PC-3 (cell line): ENCODE measurements at regions not wholly inside any gene's neighbourhood (a gene's known extent, or its start where the extent isn't known, plus 50 kb on each side); places are given as distances from the start of the nearest gene placed in this dataset.

ENCODE experiments used
- ATAC-seq: fragments of 200-7000 bp; cut with Tn5 transposase; 2 replicates; pipeline ENCODE4 v1.9.1; 2020; ENCODE audit warnings: mild to moderate bottlenecking, moderate library complexity
- BruUV-seq: library from RNA; stranded (reverse); fragments of 400-500 nt; replicated peaks from 2 replicates; lab custom pipeline; 2021; lab: Mats Ljungman, UMichigan
- CTCF ChIA-PET: fragments of 300-600 bp; sonication (Branson Sonifier 250); formaldehyde crosslinking; loops from one replicate; lab custom pipeline; 2022; ENCODE audit warnings: antibody characterized with exemption; lab: Charles Lee
- POLR2A ChIA-PET: fragments of 300-600 bp; sonication (Branson Sonifier 250); formaldehyde crosslinking; loops from one replicate; lab custom pipeline; 2022; ENCODE audit warnings: antibody characterized with exemption; ENCODE audit not compliant: unreplicated experiment; lab: Charles Lee
- DNase-seq: peaks from one replicate; pipeline ENCODE4 v3.0.0-alpha.2; 2015
- H2AFZ ChIP-seq: fragments of 300-600 bp; sonication (generic); 2 replicates; pipeline ENCODE4 v1.6.0; 2016; ENCODE audit warnings: antibody characterized with exemption, low read length
- H3F3A ChIP-seq: fragments of 300-600 bp; sonication (generic); one replicate; pipeline ENCODE4 v1.6.0; 2017; ENCODE audit warnings: antibody characterized with exemption, low read length, control low read depth, mild to moderate bottlenecking; ENCODE audit not compliant: unreplicated experiment
- H3K27ac ChIP-seq: fragments of 300-600 bp; sonication (generic); 2 replicates; pipeline ENCODE4 v1.5.1; 2016; ENCODE audit warnings: mild to moderate bottlenecking, low read length
- H3K27me3 ChIP-seq: fragments of 300-600 bp; sonication (generic); 2 replicates; pipeline ENCODE4 v1.6.1; 2016; ENCODE audit warnings: low read length, mixed read lengths
- H3K36me3 ChIP-seq: fragments of 300-600 bp; sonication (generic); 2 replicates; pipeline ENCODE4 v1.6.1; 2016; ENCODE audit warnings: low read depth, mixed run types, low read length, mixed read lengths
- H3K4me1 ChIP-seq: fragments of 300-600 bp; sonication (generic); 2 replicates; pipeline ENCODE4 v1.5.1; 2016; ENCODE audit warnings: low read length; ENCODE audit not compliant: insufficient read depth
- H3K4me2 ChIP-seq: fragments of 300-600 bp; sonication (generic); 2 replicates; pipeline ENCODE4 v1.6.0; 2016; ENCODE audit warnings: low read length
- H3K4me3 ChIP-seq: fragments of 300-600 bp; sonication (generic); 2 replicates; pipeline ENCODE4 v1.5.1; 2016; ENCODE audit warnings: mild to moderate bottlenecking, low read length, mixed read lengths
- H3K79me2 ChIP-seq: fragments of 300-600 bp; sonication (generic); 2 replicates; pipeline ENCODE4 v1.6.1; 2017; ENCODE audit warnings: low read length, mixed read lengths
- H3K9ac ChIP-seq: fragments of 300-600 bp; sonication (generic); 2 replicates; pipeline ENCODE4 v1.6.0; 2016; ENCODE audit warnings: mild to moderate bottlenecking, low read length
- H3K9me2 ChIP-seq: fragments of 300-600 bp; sonication (generic); replicated peaks from 2 replicates; pipeline ENCODE4 v1.6.1; 2016; ENCODE audit warnings: mixed run types, low read length, mixed read lengths
- H3K9me3 ChIP-seq: fragments of 300-600 bp; sonication (generic); 2 replicates; pipeline ENCODE4 v1.6.1; 2016; ENCODE audit warnings: low read length, mixed read lengths
- H4K20me1 ChIP-seq: fragments of 300-600 bp; sonication (generic); 2 replicates; pipeline ENCODE4 v1.6.1; 2016; ENCODE audit warnings: low read length, mixed read lengths
- CTCF ChIP-seq: fragments of 300-600 bp; sonication (generic); conservative IDR thresholded peaks from 2 replicates; pipeline ENCODE4 v1.5.1; 2017; ENCODE audit warnings: antibody characterized with exemption, low read depth, mild to moderate bottlenecking, low read length
- EZH2 ChIP-seq: fragments of 300-600 bp; sonication (generic); IDR thresholded peaks from one replicate; pipeline ENCODE4 v1.6.1; 2017; ENCODE audit warnings: antibody characterized with exemption, mild to moderate bottlenecking, low read length; ENCODE audit not compliant: unreplicated experiment
- EZH2phosphoT487 ChIP-seq: fragments of 300-600 bp; sonication (generic); IDR thresholded peaks from 2 replicates; pipeline ENCODE4 v1.6.1; 2018; ENCODE audit warnings: mild to moderate bottlenecking, antibody characterized with exemption, low read length, borderline replicate concordance
- intact Hi-C: fragments of 100-400 bp; cut with micrococcal nuclease; formaldehyde crosslinking; loops from 2 replicates; pipeline ENCODE4 v1.9.0; 2023

GRCh38 chr14:66244834-66245233 lies 241.3 kb upstream of the CCDC196 start:
- Histone ChIP-seq H3K9me3 (no peaks in the 10 kb centered on the region), H3K4me2 (no peak overlapping the region), H2AFZ (no peak overlapping the region), H3K27ac (no peak overlapping the region), H3K36me3 (no peaks in the 10 kb centered on the region), H4K20me1 (no peaks in the 10 kb centered on the region), H3K9me2 (no peaks in the 10 kb centered on the region), H3K4me3 (no peak overlapping the region), H3F3A (no peaks in the 10 kb centered on the region), H3K4me1 (no peaks in the 10 kb centered on the region), H3K27me3 (peaks cover 60% of the 10 kb centered on the region), H3K9ac (no peak overlapping the region), H3K79me2 (no peaks in the 10 kb centered on the region)
- POLR2A ChIA-PET, result no interaction called here
- DNase-seq (no peak), ATAC-seq (no peak)
- CTCF ChIA-PET, result no interaction called here
- TF ChIP-seq EZH2phosphoT487 (no peak), CTCF (no peak), EZH2 (no peak)
- BruUV-seq, result no TSS peak
- intact Hi-C loops, result no loop called here

GRCh38 chr14:66247662-66248193 lies 238.4 kb upstream of the CCDC196 start:
- Histone ChIP-seq H2AFZ (no peak overlapping the region), H3K27ac (no peak overlapping the region), H3K4me2 (no peak overlapping the region), H3K9ac (no peak overlapping the region), H3K36me3 (no peaks in the 10 kb centered on the region), H4K20me1 (no peaks in the 10 kb centered on the region), H3K4me1 (no peaks in the 10 kb centered on the region), H3F3A (no peaks in the 10 kb centered on the region), H3K79me2 (no peaks in the 10 kb centered on the region), H3K27me3 (peaks cover 77% of the 10 kb centered on the region), H3K9me3 (no peaks in the 10 kb centered on the region), H3K4me3 (no peak overlapping the region), H3K9me2 (no peaks in the 10 kb centered on the region)
- DNase-seq (no peak), ATAC-seq (no peak)
- intact Hi-C loops, result no loop called here
- BruUV-seq, result no TSS peak
- TF ChIP-seq EZH2phosphoT487 (no peak), EZH2 (no peak), CTCF (no peak)
- ChIA-PET CTCF (no interaction called here), POLR2A (no interaction called here)

- Histone ChIP-seq H3K9me3 (no peaks in the 10 kb centered on the region), H3K4me2 (no peak overlapping the region), H3K4me3 (no peak overlapping the region), H3F3A (no peaks in the 10 kb centered on the region), H4K20me1 (no peaks in the 10 kb centered on the region), H3K79me2 (no peaks in the 10 kb centered on the region), H3K27ac (no peak overlapping the region), H3K9me2 (no peaks in the 10 kb centered on the region), H3K27me3 (peaks cover 78% of the 10 kb centered on the region), H3K36me3 (no peaks in the 10 kb centered on the region), H3K9ac (no peak overlapping the region), H3K4me1 (no peaks in the 10 kb centered on the region), H2AFZ (no peak overlapping the region)
- ChIA-PET CTCF (no interaction called here), POLR2A (no interaction called here)
- ATAC-seq (no peak), DNase-seq (no peak)
- BruUV-seq, result no TSS peak
- TF ChIP-seq EZH2 (no peak), EZH2phosphoT487 (no peak), CTCF (no peak)
- intact Hi-C loops, result no loop called here
Observed at GRCh38 chr14:66248256-66248655, 237.9 kb upstream of the CCDC196 start.
